Rectal smooth muscle tissue (tissue), 1 donor: ENCODE measurements at regions not wholly inside any gene's neighbourhood (a gene's known extent, or its start where the extent isn't known, plus 50 kb on each side); places are given as distances from the start of the nearest gene placed in this dataset.

Experiments
- H3K27ac ChIP-seq: one replicate; pipeline ENCODE4 v1.7.0; 2013; ENCODE audit warnings: low read depth, low read length, inconsistent platforms
- H3K27me3 ChIP-seq: one replicate; pipeline ENCODE4 v1.7.0; 2013; ENCODE audit warnings: low read length; ENCODE audit not compliant: control insufficient read depth, insufficient read depth
- H3K36me3 ChIP-seq: one replicate; pipeline ENCODE4 v1.7.0; 2013; ENCODE audit warnings: low read length; ENCODE audit not compliant: control insufficient read depth, insufficient read depth
- H3K4me1 ChIP-seq: one replicate; pipeline ENCODE4 v1.7.0; 2013; ENCODE audit warnings: low read length; ENCODE audit not compliant: control insufficient read depth, insufficient read depth
- H3K4me3 ChIP-seq: one replicate; pipeline ENCODE4 v1.7.0; 2013; ENCODE audit warnings: low read length
- H3K9ac ChIP-seq: one replicate; pipeline ENCODE4 v1.7.0; 2013; ENCODE audit warnings: low read length

DNA sequence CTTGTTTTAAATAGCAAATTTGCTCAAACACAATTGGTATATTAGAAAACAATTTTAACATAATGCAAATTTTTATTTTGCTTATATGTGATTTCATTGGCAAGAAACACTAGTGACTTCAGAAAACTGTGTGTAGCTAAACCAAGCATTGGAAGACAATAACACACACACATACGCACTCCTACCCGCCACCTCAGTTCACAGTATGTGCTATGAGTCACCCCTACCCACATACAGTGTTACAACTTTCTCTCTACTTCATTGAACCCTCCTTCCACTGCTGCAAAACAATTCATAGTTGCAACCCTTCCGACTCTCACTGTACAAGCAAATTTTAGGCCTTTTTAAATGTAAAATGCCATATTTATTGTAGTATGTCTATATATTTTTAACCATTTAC lies 119.9 kb upstream of the THSD7A start:
- Histone ChIP-seq H3K9ac (no peak overlapping the region), H3K27ac (no peak overlapping the region), H3K27me3 (no peaks in the 10 kb centered on the region), H3K36me3 (no peaks in the 10 kb centered on the region), H3K4me3 (no peak overlapping the region), H3K4me1 (no peaks in the 10 kb centered on the region)

DNA sequence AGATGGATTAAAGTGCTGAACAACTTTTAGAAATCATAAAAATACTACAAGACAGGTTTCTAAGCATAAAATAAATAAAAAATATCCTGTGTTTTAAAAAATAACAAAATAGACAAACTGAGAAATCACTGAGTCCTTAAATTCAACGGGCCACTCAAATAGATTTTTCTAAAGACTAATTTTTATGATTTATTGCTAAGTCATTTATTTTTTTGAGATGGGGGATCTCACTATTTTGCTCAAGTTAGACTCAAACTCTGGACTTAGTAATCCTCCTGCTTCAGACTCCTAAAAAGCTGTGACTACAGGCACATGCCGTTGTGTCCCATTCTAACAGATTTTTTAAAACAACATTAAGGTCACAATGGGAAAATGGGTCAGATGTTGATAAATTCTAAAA lies 121.0 kb upstream of the THSD7A start:
- Histone ChIP-seq H3K9ac (no peak overlapping the region), H3K4me3 (no peak overlapping the region), H3K36me3 (no peaks in the 10 kb centered on the region), H3K27ac (no peak overlapping the region), H3K4me1 (no peaks in the 10 kb centered on the region), H3K27me3 (no peaks in the 10 kb centered on the region)

GRCh38 chr7:11956991-11957390 lies 125.0 kb upstream of the THSD7A start:
- H3K9ac ChIP-seq, result no peak overlapping the region
- H3K4me1 ChIP-seq, result no peaks in the 10 kb centered on the region
- H3K36me3 ChIP-seq, result no peaks in the 10 kb centered on the region

DNA sequence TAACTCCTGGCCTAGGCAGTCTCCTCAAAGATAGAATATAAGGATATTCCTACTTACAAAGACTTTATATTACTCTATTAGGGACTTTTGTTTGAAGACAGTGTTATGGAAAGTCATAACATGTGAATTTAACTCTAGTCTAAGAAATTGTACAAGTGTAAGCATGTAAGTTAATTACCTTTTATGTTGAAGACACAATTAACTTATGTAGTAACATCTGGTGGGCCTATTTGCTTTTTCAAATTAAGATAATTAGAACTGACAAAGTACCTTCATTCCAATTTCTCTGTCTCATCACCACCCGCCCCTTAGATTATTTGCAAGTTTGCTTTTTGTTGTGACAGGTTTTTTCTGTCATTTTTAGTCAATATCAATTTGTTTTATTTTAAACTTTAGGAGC lies 126.0 kb upstream of the THSD7A start:
- no peak overlapping the region for H3K4me3 ChIP-seq
- no peaks in the 10 kb centered on the region for H3K4me1 ChIP-seq
- no peaks in the 10 kb centered on the region for H3K36me3 ChIP-seq
- H3K27ac ChIP-seq, result no peak overlapping the region
- no peak overlapping the region for H3K9ac ChIP-seq
- no peaks in the 10 kb centered on the region for H3K27me3 ChIP-seq

More at GRCh38 chr7:11956991-11957390, 125.0 kb upstream of the THSD7A start:
- no peak overlapping the region for H3K4me3 ChIP-seq
- no peak overlapping the region for H3K27ac ChIP-seq
- no peaks in the 10 kb centered on the region for H3K27me3 ChIP-seq

GRCh38 chr7:11959121-11959520 lies 127.1 kb upstream of the THSD7A start:
- H3K27me3 ChIP-seq, result no peaks in the 10 kb centered on the region
- H3K4me3 ChIP-seq, result no peak overlapping the region
- no peak overlapping the region for H3K27ac ChIP-seq
- H3K36me3 ChIP-seq, result no peaks in the 10 kb centered on the region
- no peak overlapping the region for H3K9ac ChIP-seq
- H3K4me1 ChIP-seq, result no peaks in the 10 kb centered on the region

DNA sequence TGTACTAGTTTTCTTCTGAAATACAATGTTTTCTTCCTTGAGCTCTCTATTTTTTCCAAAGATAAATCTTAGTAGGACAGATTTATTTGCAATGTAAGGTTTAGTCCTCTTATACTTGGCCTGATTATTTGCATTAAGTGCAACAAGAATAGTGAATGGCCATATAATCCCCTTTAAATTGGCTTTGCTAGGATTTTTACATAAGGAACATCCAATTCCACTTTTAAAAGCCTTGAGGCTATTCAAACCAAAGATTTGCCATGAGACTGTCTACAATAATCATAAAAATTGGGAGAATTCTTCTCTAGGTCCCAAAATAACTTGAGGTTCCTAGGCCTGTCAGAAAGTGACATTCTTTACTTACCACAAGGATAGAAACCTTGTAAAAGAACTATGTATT lies 128.6 kb upstream of the THSD7A start:
- no peak overlapping the region for H3K27ac ChIP-seq

DNA sequence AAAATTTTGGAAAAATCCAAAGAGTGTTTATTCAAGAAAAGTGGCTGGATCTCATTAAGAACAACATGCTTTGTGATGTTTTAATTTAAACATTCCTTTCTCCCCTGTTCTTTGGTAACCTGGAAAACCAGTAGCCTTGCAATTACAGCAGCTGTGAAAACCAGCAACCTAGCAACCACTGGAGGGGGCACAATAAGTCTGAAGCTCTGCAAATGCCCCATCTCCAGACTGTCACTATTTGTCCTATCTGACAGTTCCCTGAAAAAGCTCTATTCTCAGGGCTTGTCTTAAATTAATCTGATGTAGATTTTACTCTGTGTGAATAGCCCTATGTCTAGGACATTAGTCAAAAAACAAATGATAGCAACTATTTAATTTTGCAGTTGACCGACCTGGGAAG lies 137.6 kb upstream of the THSD7A start:
- H3K36me3 ChIP-seq, result no peaks in the 10 kb centered on the region
- no peak overlapping the region for H3K27ac ChIP-seq
- no peak overlapping the region for H3K9ac ChIP-seq
- no peaks in the 10 kb centered on the region for H3K4me1 ChIP-seq
- no peak overlapping the region for H3K4me3 ChIP-seq
- no peaks in the 10 kb centered on the region for H3K27me3 ChIP-seq

More for the DNA sequence above, 128.6 kb upstream of the THSD7A start:
- Histone ChIP-seq H3K27me3 (no peaks in the 10 kb centered on the region), H3K9ac (no peak overlapping the region), H3K36me3 (no peaks in the 10 kb centered on the region), H3K4me3 (no peak overlapping the region), H3K4me1 (no peaks in the 10 kb centered on the region)

DNA sequence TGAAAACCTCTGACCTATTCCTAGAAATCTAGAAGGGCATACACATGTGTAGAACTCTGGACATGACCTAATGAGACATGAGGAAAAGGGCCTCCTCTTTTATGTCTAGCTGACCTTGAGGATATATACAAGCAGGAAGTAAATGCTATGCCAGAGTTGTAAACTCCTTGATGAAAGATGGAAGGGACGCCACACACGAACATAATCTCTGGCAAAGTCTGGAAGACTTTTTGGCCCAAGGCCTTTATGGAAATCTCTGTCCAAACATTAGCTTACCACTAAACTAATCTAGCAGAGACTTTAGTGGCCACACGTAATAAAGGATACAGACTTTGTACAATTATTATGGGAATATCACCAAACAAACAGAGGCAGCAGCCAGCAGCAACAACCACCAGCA lies 138.1 kb upstream of the THSD7A start:
- H3K9ac ChIP-seq, result no peak overlapping the region
- no peak overlapping the region for H3K4me3 ChIP-seq
- H3K27ac ChIP-seq, result no peak overlapping the region
- no peaks in the 10 kb centered on the region for H3K27me3 ChIP-seq
- no peaks in the 10 kb centered on the region for H3K4me1 ChIP-seq
- no peaks in the 10 kb centered on the region for H3K36me3 ChIP-seq

GRCh38 chr7:11985376-11985775 lies 153.4 kb upstream of the THSD7A start:
- Histone ChIP-seq H3K36me3 (no peaks in the 10 kb centered on the region), H3K27ac (no peak overlapping the region), H3K9ac (no peak overlapping the region), H3K4me1 (no peaks in the 10 kb centered on the region), H3K27me3 (no peaks in the 10 kb centered on the region), H3K4me3 (no peak overlapping the region)

GRCh38 chr7:11985971-11986370 lies 154.0 kb upstream of the THSD7A start:
- no peak overlapping the region for H3K9ac ChIP-seq
- no peaks in the 10 kb centered on the region for H3K4me1 ChIP-seq
- no peak overlapping the region for H3K27ac ChIP-seq
- H3K36me3 ChIP-seq, result no peaks in the 10 kb centered on the region
- H3K27me3 ChIP-seq, result no peaks in the 10 kb centered on the region
- H3K4me3 ChIP-seq, result no peak overlapping the region

GRCh38 chr7:11988186-11988585 lies 156.2 kb upstream of the THSD7A start:
- no peaks in the 10 kb centered on the region for H3K4me1 ChIP-seq
- H3K27me3 ChIP-seq, result no peaks in the 10 kb centered on the region
- no peaks in the 10 kb centered on the region for H3K36me3 ChIP-seq
- no peak overlapping the region for H3K27ac ChIP-seq
- no peak overlapping the region for H3K9ac ChIP-seq
- H3K4me3 ChIP-seq, result no peak overlapping the region

DNA sequence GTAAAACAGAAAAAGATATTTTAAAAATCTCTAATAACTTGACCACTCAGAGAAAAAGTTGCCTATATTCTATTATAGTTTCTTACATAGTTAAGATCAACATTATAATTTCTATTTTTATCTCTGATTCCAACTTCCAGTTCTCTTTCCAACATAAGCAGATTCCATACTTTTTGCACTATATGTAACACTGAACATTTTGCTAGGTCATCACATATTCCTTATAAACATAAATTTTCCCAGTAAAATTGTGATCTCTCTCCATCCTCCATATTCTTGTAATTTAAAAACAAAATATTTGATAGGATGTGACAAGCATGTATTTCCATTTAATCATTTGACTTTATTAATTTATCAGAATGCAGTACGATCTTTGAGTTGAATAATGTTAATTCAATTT lies 170.4 kb upstream of the THSD7A start:
- H3K27me3 ChIP-seq, result no peaks in the 10 kb centered on the region
- no peaks in the 10 kb centered on the region for H3K36me3 ChIP-seq
- no peaks in the 10 kb centered on the region for H3K4me1 ChIP-seq
- no peak overlapping the region for H3K4me3 ChIP-seq
- no peak overlapping the region for H3K9ac ChIP-seq
- no peak overlapping the region for H3K27ac ChIP-seq

GRCh38 chr7:12004581-12004980 lies 172.6 kb upstream of the THSD7A start:
- Histone ChIP-seq H3K27me3 (no peaks in the 10 kb centered on the region), H3K4me1 (no peaks in the 10 kb centered on the region), H3K36me3 (no peaks in the 10 kb centered on the region), H3K27ac (no peak overlapping the region), H3K4me3 (no peak overlapping the region), H3K9ac (no peak overlapping the region)
